Calu3 (cell line): ENCODE measurements at regions not wholly inside any gene's neighbourhood (a gene's known extent, or its start where the extent isn't known, plus 50 kb on each side); places are given as distances from the start of the nearest gene placed in this dataset.
A peak's percentile ranks its signal among the peaks of the same experiment; 100 is the strongest.

Experiments used
- BruUV-seq: library from RNA; stranded (reverse); fragments of 400-500 nt; replicated peaks from 2 replicates; lab custom pipeline; 2021; lab: Mats Ljungman, UMichigan
- CTCF ChIA-PET: fragments of 300-600 bp; sonication (Branson Sonifier 250); formaldehyde crosslinking; loops from one replicate; lab custom pipeline; 2022; ENCODE audit warnings: antibody characterized with exemption; lab: Charles Lee
- DNase-seq: peaks from one replicate; pipeline ENCODE4 v3.0.0; 2022
- H3K27ac Mint-ChIP-seq: one replicate; pipeline ENCODE4 v1.8.0; 2022; ENCODE audit warnings: mixed read lengths; ENCODE audit not compliant: unreplicated experiment
- H3K27me3 Mint-ChIP-seq: one replicate; pipeline ENCODE4 v1.8.0; 2022; ENCODE audit warnings: mixed read lengths; ENCODE audit not compliant: unreplicated experiment
- H3K36me3 Mint-ChIP-seq: one replicate; pipeline ENCODE4 v1.8.0; 2022; ENCODE audit warnings: mild to moderate bottlenecking, moderate library complexity, mixed read lengths; ENCODE audit not compliant: insufficient read depth, unreplicated experiment
- H3K4me1 Mint-ChIP-seq: one replicate; pipeline ENCODE4 v1.8.0; 2022; ENCODE audit warnings: mild to moderate bottlenecking, low read depth, mixed read lengths; ENCODE audit not compliant: unreplicated experiment
- H3K4me3 Mint-ChIP-seq: one replicate; pipeline ENCODE4 v1.8.0; 2022; ENCODE audit warnings: mild to moderate bottlenecking, low read depth, moderate library complexity, mixed read lengths; ENCODE audit not compliant: unreplicated experiment
- H3K9me3 Mint-ChIP-seq: one replicate; pipeline ENCODE4 v1.8.0; 2022; ENCODE audit warnings: low read depth, mixed read lengths; ENCODE audit not compliant: unreplicated experiment
- intact Hi-C: fragments of 100-400 bp; cut with micrococcal nuclease; formaldehyde crosslinking; loops from one replicate; pipeline ENCODE4 v1.10.0; 2022; ENCODE audit not compliant: unreplicated experiment
- TF ChIP-seq, protein P1 (sequence below): fragments of 200-600 bp; IDR thresholded peaks from one replicate; pipeline ENCODE4 v1.8.0; 2022; ENCODE audit warnings: antibody characterized with exemption; ENCODE audit not compliant: unreplicated experiment

DNA sequence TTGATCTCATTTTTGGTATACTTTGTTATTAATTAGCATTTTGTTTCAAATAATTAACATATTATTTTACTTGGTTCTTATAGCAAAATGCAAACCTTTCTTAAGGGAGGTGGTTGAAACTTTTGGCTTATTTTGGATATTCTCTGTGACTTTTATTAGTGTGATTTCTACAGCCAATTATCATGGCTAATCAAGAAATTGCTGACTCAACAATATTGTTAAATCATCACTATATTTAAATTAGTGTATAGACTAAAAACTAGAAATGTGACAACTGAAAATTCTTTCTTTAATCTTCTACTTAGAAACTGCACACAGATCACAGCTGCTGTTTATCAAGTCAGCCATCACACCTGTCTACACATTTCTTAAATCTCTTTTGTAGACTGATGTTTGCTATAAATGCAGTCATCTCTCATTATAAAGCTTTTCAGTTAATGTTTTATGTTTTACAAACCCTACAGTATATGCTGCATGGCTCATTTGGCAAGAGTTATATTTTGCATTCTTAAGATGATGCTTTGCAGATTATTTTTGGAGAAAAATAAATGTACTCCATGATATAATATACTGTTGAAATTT is 389.8 kb upstream of the PCDH10 start:
- Mint-ChIP-seq H3K36me3 (no peaks in the 10 kb centered on the region), H3K27me3 (no peaks in the 10 kb centered on the region), H3K4me3 (no peak overlapping the region), H3K4me1 (peaks cover 10% of the 10 kb centered on the region), H3K27ac (no peak overlapping the region), H3K9me3 (no peaks in the 10 kb centered on the region)
- BruUV-seq: no TSS peak
- no peak for DNase-seq
- intact Hi-C loops: no loop called here
- CTCF ChIA-PET: no interaction called here
- TF ChIP-seq, protein P1, sequence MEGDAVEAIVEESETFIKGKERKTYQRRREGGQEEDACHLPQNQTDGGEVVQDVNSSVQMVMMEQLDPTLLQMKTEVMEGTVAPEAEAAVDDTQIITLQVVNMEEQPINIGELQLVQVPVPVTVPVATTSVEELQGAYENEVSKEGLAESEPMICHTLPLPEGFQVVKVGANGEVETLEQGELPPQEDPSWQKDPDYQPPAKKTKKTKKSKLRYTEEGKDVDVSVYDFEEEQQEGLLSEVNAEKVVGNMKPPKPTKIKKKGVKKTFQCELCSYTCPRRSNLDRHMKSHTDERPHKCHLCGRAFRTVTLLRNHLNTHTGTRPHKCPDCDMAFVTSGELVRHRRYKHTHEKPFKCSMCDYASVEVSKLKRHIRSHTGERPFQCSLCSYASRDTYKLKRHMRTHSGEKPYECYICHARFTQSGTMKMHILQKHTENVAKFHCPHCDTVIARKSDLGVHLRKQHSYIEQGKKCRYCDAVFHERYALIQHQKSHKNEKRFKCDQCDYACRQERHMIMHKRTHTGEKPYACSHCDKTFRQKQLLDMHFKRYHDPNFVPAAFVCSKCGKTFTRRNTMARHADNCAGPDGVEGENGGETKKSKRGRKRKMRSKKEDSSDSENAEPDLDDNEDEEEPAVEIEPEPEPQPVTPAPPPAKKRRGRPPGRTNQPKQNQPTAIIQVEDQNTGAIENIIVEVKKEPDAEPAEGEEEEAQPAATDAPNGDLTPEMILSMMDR: no peak

DNA sequence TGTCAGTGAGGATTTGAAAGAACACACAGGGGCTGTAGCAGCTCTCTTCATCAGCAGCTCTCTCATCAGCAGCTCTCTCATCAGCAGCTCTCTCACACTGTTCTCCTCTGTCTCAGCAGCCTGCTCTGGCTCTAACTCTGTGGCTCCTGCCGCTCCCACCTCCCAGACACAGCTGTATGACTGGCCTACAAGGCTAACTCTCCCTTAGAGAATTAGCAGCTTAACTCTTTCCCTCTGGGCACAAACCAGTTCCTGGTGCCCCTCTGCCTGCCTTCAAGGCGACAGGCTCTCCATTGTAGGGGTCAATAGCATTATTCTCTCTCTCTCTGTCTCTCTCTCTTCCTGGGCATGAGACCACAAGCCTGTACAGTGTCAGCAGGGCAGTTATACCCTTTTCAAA is 385.6 kb upstream of the PCDH10 start:
- intact Hi-C loops: no loop called here
- TF ChIP-seq, protein P1: no peak
- H3K27ac Mint-ChIP-seq: no peak overlapping the region

DNA sequence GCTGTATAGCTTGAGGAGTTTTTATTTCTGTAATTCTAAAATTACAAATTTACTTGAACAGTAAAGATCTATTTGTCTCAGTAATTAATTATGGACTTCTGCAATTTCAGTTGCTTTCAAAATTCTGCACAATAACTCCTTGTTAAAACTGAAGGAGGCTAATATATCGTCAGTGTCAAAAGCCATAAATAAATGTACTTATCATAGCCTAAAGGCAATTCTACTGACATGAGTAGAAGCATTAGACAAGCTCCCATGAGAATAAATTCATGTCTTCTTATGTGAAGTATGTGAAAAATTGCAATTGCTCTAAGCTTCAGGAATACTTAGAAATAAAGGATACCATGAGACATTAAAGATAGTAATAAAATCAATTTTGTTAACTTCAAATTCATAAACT is 381.2 kb upstream of the PCDH10 start:
- BruUV-seq: no TSS peak
- peaks cover 10% of the 10 kb centered on the region for H3K4me1 Mint-ChIP-seq
- CTCF ChIA-PET: no interaction called here
- H3K9me3 Mint-ChIP-seq: no peaks in the 10 kb centered on the region
- no peak for DNase-seq
- no peak overlapping the region for H3K4me3 Mint-ChIP-seq
- intact Hi-C loops: no loop called here
- H3K27me3 Mint-ChIP-seq: no peaks in the 10 kb centered on the region
- TF ChIP-seq, protein P1: no peak
- no peaks in the 10 kb centered on the region for H3K36me3 Mint-ChIP-seq
- H3K27ac Mint-ChIP-seq: no peak overlapping the region

More for the DNA sequence above, 385.6 kb upstream of the PCDH10 start:
- peak; percentile 0 for DNase-seq
- Mint-ChIP-seq H3K4me3 (no peak overlapping the region), H3K27me3 (no peaks in the 10 kb centered on the region), H3K36me3 (no peaks in the 10 kb centered on the region), H3K9me3 (no peaks in the 10 kb centered on the region), H3K4me1 (peaks cover 10% of the 10 kb centered on the region)
- BruUV-seq: no TSS peak
- CTCF ChIA-PET: no interaction called here

DNA sequence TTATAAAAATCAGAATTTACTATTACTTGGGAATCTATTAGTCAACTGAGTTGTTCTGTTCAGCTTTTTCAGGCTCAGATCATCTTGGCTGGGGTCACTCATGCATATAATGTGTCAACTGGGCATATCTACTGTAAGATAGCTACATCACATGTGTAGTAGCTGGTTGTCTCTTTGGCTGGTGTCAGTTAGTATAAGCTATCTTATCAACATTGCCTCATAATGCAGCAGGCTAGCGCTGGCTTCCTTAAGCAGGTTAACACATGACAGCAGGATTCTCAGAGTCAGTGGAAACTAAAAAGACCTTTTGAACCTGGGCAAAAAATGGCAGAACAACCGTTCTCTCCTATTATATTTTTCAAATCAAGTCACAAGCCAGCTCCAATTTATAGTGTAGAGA is 378.3 kb upstream of the PCDH10 start:
- CTCF ChIA-PET: interaction anchor here (0.6 kb wide), 1 partner anchor 1426 kb away, joined by 5 read pairs; no protein-coding TSS in a partner anchor
- Mint-ChIP-seq H3K27me3 (no peaks in the 10 kb centered on the region), H3K27ac (no peak overlapping the region), H3K4me3 (no peak overlapping the region), H3K9me3 (no peaks in the 10 kb centered on the region), H3K36me3 (no peaks in the 10 kb centered on the region), H3K4me1 (no peaks in the 10 kb centered on the region)
- TF ChIP-seq, protein P1: no peak
- no TSS peak for BruUV-seq
- no peak for DNase-seq
- intact Hi-C loops: no loop called here
